Stimulated activated naive CD8-positive, alpha-beta T cell treated with anti-CD3 and anti-CD28 coated beads, Interleukin-15, amount 100 ng/mL, for 72 hours (primary cell): ENCODE measurements at regions not wholly inside any gene's neighbourhood (a gene's known extent, or its start where the extent isn't known, plus 50 kb on each side); places are given as distances from the start of the nearest gene placed in this dataset.
A peak's percentile ranks its signal among the peaks of the same experiment; 100 is the strongest.

Experiments used
- ATAC-seq: fragments of 150-1000 bp; cut with Tn5 transposase; 2 replicates; pipeline ENCODE4 v1.10.0; 2021; ENCODE audit warnings: mild to moderate bottlenecking, moderate library complexity
- DNase-seq, 2 donors: peaks; one replicate each; pipeline ENCODE4 v3.0.0; 2021 to 2022
- H3K27ac Mint-ChIP-seq, 2 donors: one replicate each; pipeline ENCODE4 v1.8.0; 2022; ENCODE audit warnings: mild to moderate bottlenecking in 2 of 2, mixed read lengths in 2 of 2, moderate library complexity in 2 of 2
- H3K27me3 Mint-ChIP-seq: one replicate; pipeline ENCODE4 v1.8.0; 2022; ENCODE audit warnings: mixed read lengths
- H3K4me1 Mint-ChIP-seq: one replicate; pipeline ENCODE4 v1.8.0; 2022; ENCODE audit warnings: mild to moderate bottlenecking, mixed read lengths
- H3K4me3 Mint-ChIP-seq, 2 donors: one replicate each; pipeline ENCODE4 v1.8.0; 2022; ENCODE audit warnings: mild to moderate bottlenecking in 2 of 2, mixed read lengths in 2 of 2, moderate library complexity in 1 of 2
- H3K9me3 Mint-ChIP-seq, 2 donors: one replicate each; pipeline ENCODE4 v1.8.0; 2022; ENCODE audit warnings: mixed read lengths in 2 of 2

DNA sequence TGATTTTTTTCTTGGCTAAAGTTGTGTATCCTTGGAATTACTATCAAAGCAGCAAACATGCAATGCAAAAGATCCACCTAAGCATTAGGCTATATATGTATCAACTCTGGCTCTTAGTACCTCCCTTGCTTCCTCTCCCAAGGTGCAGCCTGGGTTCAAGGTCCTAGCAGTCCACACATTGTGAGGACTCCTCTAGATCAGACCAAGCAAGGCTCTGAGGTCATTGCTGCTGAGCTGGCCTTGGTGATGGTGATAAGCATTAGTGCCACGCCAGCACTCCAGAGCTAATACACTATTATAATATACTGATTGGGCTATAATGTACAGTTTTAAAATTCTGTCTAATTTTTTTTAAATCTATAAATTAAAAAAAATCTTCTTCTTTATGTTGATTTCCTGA lies 196.9 kb upstream of the BTG1 start:
- H3K9me3 Mint-ChIP-seq, result peaks cover 8 to 15% of the 10 kb centered on the region in 2 donors

DNA sequence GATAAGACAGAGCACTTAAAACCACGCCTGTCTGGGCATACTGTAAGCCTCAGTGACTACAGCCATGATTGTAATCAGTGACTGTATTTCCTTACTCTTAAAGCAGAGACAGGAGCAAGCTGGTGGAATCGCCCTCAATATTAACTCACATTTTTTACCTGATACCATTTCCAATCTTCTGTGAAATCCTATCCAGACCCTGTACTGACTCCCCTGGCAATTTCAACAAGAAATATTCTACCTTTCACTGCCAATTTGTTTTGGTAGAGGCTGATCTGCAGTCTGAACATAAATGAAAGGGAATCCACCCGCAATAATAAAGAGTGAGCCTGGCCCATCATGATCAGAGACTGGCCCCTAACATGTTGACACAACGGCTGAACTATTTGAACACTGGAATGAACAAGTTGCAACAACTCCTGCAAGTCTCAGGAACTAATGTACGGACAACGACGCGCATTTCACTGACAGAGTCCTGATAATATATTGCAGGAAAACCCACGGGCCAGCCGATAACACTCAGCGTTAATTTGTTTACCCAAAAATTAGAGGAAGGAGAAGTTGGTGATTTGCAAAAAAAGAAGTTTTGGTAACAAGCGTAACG lies 195.5 kb upstream of the BTG1 start:
- peaks cover 8 to 15% of the 10 kb centered on the region in 2 donors for H3K9me3 Mint-ChIP-seq
- peaks cover 13% of the 10 kb centered on the region for H3K4me1 Mint-ChIP-seq
- no peak for DNase-seq
- H3K27ac Mint-ChIP-seq, result no peak overlapping the region
- peak overlapping the region in 1 of 2 donors; percentile 56 for H3K4me3 Mint-ChIP-seq
- H3K27me3 Mint-ChIP-seq, result no peaks in the 10 kb centered on the region
- peak; percentile 63 for ATAC-seq

More for the DNA sequence above, 196.9 kb upstream of the BTG1 start:
- H3K27me3 Mint-ChIP-seq, result no peaks in the 10 kb centered on the region
- DNase-seq (no peak), ATAC-seq (no peak)
- H3K27ac Mint-ChIP-seq, result no peak overlapping the region
- peaks cover 13% of the 10 kb centered on the region for H3K4me1 Mint-ChIP-seq
- no peak overlapping the region for H3K4me3 Mint-ChIP-seq

DNA sequence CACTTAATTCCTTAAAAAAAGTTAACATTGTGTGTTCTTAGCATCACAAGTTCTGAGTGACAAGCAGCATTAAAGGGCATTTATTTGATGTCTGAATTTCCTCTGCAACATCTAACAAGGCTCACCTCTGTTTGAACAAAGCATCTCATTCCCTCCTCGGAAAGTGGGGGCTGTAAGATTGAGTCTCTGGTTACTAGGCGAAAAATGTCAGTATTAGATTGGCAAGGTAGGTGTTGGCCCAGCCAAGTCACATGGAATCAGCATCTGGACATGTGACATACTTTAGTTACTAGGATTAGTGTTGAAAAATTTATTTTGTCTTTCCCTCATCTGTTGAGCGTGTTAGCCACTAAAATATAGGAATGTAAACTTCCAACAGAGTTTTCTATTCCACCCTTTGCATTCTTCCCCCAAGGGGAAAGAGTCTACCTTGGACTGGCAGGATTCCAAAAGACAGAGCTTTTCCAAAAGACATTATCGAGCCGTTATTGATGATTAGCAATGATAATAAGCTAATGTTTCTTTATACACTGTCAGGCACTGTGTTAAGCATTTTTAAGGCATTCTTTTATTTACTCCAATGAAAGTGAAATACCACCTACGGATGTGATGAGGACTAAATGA lies 194.9 kb upstream of the BTG1 start:
- Mint-ChIP-seq H3K9me3 (peaks cover 4 to 11% of the 10 kb centered on the region in 2 donors), H3K4me1 (peaks cover 13% of the 10 kb centered on the region), H3K4me3 (no peak overlapping the region), H3K27me3 (no peaks in the 10 kb centered on the region), H3K27ac (no peak overlapping the region)
- no peak for ATAC-seq
- DNase-seq, result no peak

DNA sequence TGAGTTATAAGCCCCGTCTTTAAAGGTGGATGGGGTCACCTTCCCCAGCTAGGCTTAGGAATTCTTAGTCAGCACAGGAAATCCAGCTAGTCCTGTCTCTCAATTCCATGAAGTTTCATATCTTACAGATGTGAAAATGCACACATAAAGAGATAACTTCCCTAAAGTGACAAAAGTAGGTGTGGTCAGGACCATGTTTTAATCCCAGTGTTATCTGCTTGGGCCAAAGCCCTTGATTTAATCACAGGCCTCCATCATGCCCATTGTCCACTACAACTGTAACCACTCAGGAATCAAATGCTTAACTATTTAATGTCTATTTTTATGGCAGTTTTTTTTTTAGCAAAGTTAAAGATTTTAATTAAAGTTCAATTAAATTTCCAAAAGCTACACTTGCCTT lies 194.4 kb upstream of the BTG1 start:
- no peak overlapping the region for H3K27ac Mint-ChIP-seq
- H3K4me1 Mint-ChIP-seq, result peaks cover 13% of the 10 kb centered on the region
- H3K9me3 Mint-ChIP-seq, result peaks cover 4 to 7% of the 10 kb centered on the region in 2 donors
- no peak overlapping the region for H3K4me3 Mint-ChIP-seq
- no peaks in the 10 kb centered on the region for H3K27me3 Mint-ChIP-seq
- no peak for ATAC-seq
- DNase-seq, result no peak

DNA sequence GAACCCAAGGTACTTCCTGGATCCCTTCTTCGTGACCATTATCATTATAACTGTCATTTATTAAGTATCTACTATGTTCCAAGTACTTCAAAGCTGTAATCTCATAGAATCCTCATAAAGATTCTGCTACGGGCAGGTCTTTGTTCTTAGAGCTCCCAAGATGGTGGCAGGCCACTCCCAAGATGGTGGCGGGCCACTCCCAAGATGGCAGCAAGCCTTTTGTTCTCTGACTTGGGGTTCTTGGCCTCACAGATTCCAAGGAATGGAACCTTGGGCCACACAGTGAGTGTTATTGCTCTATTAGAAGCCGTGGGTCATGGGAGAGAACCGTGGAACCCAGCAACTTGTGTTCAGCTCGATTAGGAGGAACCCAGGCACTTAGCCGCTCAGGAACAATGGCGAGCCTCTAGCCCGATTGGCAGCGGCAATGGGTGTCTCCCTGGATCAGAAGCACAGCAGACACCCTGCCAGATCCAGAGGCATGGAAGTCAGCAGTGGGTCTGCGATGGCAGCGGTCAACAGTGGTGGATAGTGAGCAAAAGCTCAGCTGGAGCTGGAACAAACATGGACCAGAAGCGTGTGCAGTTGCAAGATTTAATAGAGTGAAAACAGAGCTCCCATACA lies 193.7 kb upstream of the BTG1 start:
- Mint-ChIP-seq H3K27ac (no peak overlapping the region), H3K27me3 (no peaks in the 10 kb centered on the region), H3K9me3 (peaks cover 4 to 7% of the 10 kb centered on the region in 2 donors), H3K4me3 (no peak overlapping the region), H3K4me1 (peaks cover 19% of the 10 kb centered on the region)
- DNase-seq, result no peak
- no peak for ATAC-seq

DNA sequence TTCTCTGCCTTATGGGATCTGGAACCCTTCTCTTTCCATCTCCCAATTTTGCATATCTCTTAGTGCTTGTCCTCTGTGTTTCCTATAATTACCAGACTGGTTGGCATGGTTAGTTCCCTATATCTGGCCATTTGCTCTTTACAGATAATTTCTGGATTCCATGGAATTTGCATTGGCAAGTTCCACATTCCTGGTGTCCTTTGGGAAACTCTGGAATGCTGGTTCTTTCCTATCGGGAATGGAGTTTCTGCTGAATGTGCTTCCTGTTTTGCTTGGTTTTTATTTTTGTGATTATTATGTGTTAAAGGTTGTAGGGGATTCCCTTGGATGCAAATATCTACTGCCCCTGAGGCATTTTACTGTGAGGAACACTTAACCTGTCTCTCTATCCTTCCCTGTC lies 193.0 kb upstream of the BTG1 start:
- H3K27ac Mint-ChIP-seq, result no peak overlapping the region
- H3K9me3 Mint-ChIP-seq, result peaks cover 4 to 7% of the 10 kb centered on the region in 2 donors
- H3K27me3 Mint-ChIP-seq, result no peaks in the 10 kb centered on the region
- ATAC-seq (no peak), DNase-seq (no peak)
- no peak overlapping the region for H3K4me3 Mint-ChIP-seq
- peaks cover 26% of the 10 kb centered on the region for H3K4me1 Mint-ChIP-seq

DNA sequence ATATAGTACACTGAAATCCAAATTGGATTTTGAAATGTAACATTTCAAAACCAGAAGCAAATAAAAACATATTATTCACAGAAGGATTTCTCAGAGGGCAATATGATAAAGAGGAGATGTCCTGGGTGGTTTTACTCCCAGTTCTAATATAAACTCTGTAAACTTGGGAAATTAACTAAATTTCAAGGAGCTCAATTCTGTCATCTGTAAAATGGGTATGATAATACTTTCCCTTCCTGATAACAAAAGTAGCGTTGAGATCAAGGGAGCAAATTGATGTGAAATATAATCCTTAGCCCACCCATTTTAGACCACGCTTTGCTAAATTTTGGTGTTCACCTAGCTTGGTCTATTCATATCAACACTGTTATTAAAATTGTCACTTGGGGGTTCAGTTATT lies 192.5 kb upstream of the BTG1 start:
- peaks cover 4 to 7% of the 10 kb centered on the region in 2 donors for H3K9me3 Mint-ChIP-seq
- no peak overlapping the region for H3K27ac Mint-ChIP-seq
- ATAC-seq (no peak), DNase-seq (no peak)
- peaks cover 31% of the 10 kb centered on the region for H3K4me1 Mint-ChIP-seq
- no peaks in the 10 kb centered on the region for H3K27me3 Mint-ChIP-seq
- no peak overlapping the region for H3K4me3 Mint-ChIP-seq

DNA sequence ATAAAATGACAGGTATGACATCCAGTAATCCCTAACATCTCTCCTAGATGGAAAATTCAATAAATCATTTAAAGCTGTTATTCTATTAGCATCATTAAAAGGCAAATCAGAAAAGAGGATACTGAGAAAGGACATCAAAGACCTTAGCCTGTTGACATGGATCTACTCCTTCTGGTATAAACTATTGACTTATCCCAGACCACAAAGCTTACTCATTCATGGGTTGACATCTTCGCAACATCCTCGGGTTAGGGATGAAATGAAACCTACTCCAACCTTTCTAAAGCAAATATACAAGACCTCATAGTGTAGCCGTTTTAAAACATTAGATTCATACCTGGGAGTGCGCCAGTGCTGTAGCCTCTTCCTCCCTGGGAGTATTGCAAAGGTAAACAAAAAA lies 191.5 kb upstream of the BTG1 start:
- ATAC-seq, result no peak
- H3K27me3 Mint-ChIP-seq, result no peaks in the 10 kb centered on the region
- H3K27ac Mint-ChIP-seq, result no peak overlapping the region
- no peak for DNase-seq
- H3K4me1 Mint-ChIP-seq, result peaks cover 39% of the 10 kb centered on the region
- peaks cover 4 to 7% of the 10 kb centered on the region in 2 donors for H3K9me3 Mint-ChIP-seq
- no peak overlapping the region for H3K4me3 Mint-ChIP-seq

DNA sequence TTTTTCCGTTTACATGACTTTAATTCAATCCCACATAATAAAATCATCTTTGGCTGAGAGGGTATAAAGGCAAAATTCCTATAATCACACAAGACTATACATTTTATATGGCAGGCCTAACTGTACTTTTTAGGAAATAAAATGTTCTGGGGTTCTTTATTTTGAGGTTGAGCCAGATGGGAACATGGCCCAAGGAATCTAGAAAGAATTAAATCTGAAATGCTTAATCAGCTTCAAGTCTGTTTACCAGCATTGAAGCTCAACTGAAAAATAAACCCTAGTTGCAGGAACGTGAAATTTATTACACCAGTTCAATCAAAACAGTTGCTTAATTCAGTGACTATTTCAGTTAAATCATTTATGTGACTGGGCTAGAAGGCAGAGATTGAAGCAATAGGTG lies 191.0 kb upstream of the BTG1 start:
- H3K27ac Mint-ChIP-seq, result no peak overlapping the region
- no peaks in the 10 kb centered on the region for H3K27me3 Mint-ChIP-seq
- no peak overlapping the region for H3K4me3 Mint-ChIP-seq
- H3K9me3 Mint-ChIP-seq, result peaks cover 4 to 7% of the 10 kb centered on the region in 2 donors
- peaks cover 41% of the 10 kb centered on the region for H3K4me1 Mint-ChIP-seq
- DNase-seq, result no peak
- no peak for ATAC-seq

DNA sequence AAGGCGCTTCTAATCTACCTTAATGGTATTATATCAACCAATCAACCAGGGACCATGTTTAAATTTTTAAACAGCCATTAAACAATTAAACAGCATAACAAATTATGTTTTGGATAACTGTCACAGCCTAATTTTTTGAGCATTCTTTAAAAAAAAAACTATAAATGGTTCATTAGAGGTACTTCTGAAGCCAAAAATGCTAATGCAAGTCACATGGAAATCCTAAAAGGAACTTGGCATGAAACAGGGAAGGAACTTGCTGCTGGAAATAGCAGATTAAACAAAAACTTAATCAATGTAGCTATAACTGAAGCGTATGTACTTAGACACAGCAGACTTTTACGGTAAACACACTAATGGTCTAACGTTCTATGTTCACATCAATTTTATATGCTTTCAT lies 190.2 kb upstream of the BTG1 start:
- H3K9me3 Mint-ChIP-seq, result peaks cover 4 to 7% of the 10 kb centered on the region in 2 donors
- no peak for DNase-seq
- peaks cover 33% of the 10 kb centered on the region for H3K4me1 Mint-ChIP-seq
- no peak overlapping the region for H3K4me3 Mint-ChIP-seq
- H3K27ac Mint-ChIP-seq, result no peak overlapping the region
- no peak for ATAC-seq
- H3K27me3 Mint-ChIP-seq, result no peaks in the 10 kb centered on the region

DNA sequence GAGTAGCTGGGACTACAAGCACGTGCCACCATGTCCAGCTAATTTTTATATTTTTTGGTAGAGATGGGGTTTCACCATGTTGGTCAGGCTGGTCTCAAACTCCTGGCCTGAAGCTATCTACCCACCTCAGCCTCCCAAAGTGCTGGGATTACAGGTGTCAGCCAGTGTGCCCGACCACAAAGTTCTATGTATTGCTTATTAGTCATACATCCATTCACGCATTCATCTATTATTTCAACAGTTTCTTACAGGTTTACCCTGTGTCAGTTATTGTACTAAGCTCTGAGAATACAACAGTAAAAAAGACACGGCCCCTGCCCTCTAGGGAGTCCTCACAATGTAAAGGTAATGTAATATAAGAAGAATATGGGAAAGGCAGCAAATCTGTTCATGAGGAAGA lies 188.9 kb upstream of the BTG1 start:
- DNase-seq (no peak), ATAC-seq (peak; percentile 23)
- no peak overlapping the region for H3K27ac Mint-ChIP-seq
- H3K27me3 Mint-ChIP-seq, result no peaks in the 10 kb centered on the region
- peaks cover 4% of the 10 kb centered on the region in 2 donors for H3K9me3 Mint-ChIP-seq
- no peak overlapping the region for H3K4me3 Mint-ChIP-seq
- peaks cover 28% of the 10 kb centered on the region for H3K4me1 Mint-ChIP-seq

DNA sequence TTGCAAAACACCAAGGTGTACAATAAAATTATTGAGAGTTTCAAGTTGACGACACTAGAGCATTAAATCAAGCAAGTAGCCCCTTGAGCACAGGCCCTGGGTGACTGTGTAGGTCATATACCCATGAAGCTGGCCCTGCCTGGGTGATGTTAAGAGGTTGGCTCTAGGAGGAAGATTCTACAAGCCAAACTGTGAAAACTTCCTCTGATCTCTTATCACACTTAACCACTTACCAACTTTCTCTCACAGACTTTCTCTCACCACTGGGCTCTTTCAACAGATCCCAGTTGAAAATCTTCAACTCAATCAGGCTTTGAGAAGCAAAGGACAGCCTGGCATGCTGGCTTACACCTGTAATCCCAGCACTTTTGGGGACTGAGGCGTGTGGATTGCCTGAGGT lies 186.9 kb upstream of the BTG1 start:
- no peak for DNase-seq
- Mint-ChIP-seq H3K27me3 (no peaks in the 10 kb centered on the region), H3K27ac (no peak overlapping the region), H3K4me1 (peaks cover 28% of the 10 kb centered on the region), H3K4me3 (no peak overlapping the region), H3K9me3 (peaks cover 0 to 4% of the 10 kb centered on the region in 2 donors)
- no peak for ATAC-seq

DNA sequence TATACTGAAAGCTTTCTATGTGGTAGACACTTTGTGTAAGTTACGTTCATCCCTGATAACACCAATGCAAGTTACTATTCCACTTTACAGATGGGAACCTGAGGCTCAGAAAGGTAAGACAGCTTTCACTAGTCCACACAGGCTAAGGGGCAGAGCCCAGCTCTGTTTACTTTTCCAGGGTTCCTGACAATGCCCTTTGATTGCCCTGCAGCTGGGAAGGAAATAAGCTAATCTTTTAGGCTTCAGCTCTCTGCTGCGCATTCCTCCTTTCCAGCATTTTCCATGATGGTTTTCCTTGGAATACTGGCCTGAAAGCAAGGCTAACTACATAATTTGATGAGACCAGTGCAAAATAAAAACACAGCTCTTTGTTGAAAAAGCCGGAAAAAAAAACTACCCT lies 185.7 kb upstream of the BTG1 start:
- ATAC-seq (no peak), DNase-seq (no peak)
- Mint-ChIP-seq H3K9me3 (peaks cover 0 to 4% of the 10 kb centered on the region in 2 donors), H3K4me1 (peaks cover 28% of the 10 kb centered on the region), H3K4me3 (no peak overlapping the region), H3K27ac (no peak overlapping the region), H3K27me3 (no peaks in the 10 kb centered on the region)

DNA sequence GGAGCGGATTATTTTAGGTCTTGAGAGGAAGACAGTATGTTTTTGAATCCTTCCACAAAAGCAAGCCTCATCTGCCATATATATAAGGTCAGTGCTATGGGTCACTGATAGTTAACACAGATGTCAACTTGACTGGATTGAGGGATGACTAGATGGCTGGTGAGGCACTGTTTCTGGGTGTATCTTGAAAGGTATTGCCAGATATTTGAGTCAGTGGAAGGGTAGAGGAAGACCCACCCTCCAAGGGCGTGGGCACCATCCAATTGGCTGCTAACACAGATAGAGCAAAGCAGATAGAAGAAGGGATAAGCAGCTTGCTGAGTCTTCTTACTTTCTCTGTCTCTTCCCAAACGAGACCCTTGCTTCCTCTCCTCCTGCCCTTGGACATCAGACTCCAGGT lies 185.0 kb upstream of the BTG1 start:
- Mint-ChIP-seq H3K27me3 (no peaks in the 10 kb centered on the region), H3K27ac (peak overlapping the region in 1 of 2 donors; percentile 40), H3K4me1 (peaks cover 28% of the 10 kb centered on the region), H3K4me3 (no peak overlapping the region), H3K9me3 (peaks cover 4 to 5% of the 10 kb centered on the region in 2 donors)
- DNase-seq (no peak), ATAC-seq (no peak)

DNA sequence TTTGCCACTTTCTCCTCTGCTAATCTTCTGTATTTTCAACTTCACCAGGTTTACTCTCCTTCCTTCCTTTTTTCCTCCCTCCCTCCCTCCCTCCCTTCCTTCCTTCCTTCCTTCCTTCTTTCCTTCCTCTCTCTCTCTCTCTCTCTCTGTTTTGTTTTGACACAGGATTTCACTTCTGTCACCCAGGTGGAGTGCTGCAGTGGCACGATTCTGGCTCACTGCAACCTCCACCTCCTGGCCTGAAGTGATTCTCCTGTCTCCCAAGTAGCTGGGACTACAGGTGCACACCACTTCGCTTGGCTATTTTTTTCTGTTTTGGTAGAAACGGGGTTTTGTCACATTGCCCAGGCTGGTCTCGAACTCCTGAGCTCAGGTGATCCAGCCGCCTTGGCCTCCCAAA lies 181.2 kb upstream of the BTG1 start:
- peak overlapping the region in 1 of 2 donors; percentile 66 for H3K27ac Mint-ChIP-seq
- H3K27me3 Mint-ChIP-seq, result no peaks in the 10 kb centered on the region

DNA sequence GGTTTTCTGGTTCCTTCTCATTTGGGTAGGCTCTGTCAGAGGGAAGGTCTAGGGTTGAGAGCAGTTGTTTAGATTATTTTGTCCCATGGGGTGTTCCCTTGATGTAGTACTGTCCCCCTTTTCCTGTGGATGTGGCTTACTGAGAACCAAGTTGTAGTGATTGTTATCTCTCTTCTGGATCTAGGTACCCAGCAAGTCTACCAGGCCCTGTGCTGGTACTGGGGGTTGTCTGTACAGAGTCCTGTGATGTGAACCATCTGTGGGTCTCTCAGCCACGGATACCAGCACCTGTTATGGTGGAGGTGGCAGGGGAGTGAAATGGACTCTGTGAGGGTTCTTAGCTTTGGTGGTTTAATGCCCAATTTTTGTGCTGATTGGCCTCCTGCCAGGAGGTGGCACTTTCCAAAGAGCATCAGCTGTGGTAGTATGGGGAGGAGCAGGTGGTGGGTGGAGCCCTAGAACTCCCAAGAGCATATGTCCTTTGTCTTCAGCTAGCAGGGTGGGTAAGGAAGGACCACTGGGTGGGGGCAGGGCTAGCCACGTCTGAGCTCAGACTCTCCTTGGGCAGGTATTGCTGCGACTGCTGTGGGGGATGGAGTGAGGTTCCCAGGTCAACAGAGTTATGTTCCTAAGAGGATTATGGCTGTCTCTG lies 179.3 kb upstream of the BTG1 start:
- DNase-seq, result no peak
- peaks cover 30% of the 10 kb centered on the region for H3K4me1 Mint-ChIP-seq
- no peaks in the 10 kb centered on the region for H3K27me3 Mint-ChIP-seq
- ATAC-seq, result no peak
- no peak overlapping the region for H3K4me3 Mint-ChIP-seq
- no peak overlapping the region for H3K27ac Mint-ChIP-seq
- peaks cover 22 to 25% of the 10 kb centered on the region in 2 donors for H3K9me3 Mint-ChIP-seq

More for the DNA sequence above, 181.2 kb upstream of the BTG1 start:
- ATAC-seq (no peak), DNase-seq (no peak)
- Mint-ChIP-seq H3K4me1 (peaks cover 26% of the 10 kb centered on the region), H3K4me3 (no peak overlapping the region), H3K9me3 (peaks cover 18 to 25% of the 10 kb centered on the region in 2 donors)
